ENCODE measurements at regions not wholly inside any gene's neighbourhood (a gene's known extent, or its start where the extent isn't known, plus 50 kb on each side); places are given as distances from the start of the nearest gene placed in this dataset.

DNA sequence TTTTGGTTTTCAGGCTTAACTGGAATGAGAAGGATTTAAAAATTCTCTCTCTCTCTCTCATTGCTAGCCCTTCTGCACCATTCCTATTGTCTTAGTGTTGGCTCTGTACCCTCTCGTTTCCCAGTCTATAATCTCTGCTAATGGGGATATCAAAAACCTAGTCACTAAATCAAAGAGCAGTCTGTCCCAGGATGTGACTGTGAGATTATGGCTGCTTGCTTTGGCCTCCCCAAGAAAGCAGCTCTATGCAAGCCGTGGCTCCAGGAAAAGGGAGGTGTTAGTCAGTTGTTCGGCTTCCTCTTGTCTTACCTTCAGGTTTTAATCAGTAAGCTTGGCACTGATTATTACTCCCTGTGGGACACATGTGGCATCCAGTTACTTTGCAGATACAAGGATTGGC is 468.8 kb downstream of the USP25 start:
- Histone ChIP-seq H3K4me3 (replicated peaks in 1 of 3) (no peak overlapping the region), H3K4me1 (peaks cover 0 to 4% of the 10 kb centered on the region in 2 donors), H3K27me3 (no peaks in the 10 kb centered on the region), H3K9me3 (no peaks in the 10 kb centered on the region), H3K36me3 (no peaks in the 10 kb centered on the region), H3K27ac (no peak overlapping the region)
- WGBS, 2 donors = 84 to 86% methylated on average over 3 of the region's 3 CpGs
- intact Hi-C loops (cut with DNase I) = loop anchor here (10.0 kb wide), 1 partner anchor 126 kb away; no protein-coding TSS in a partner anchor
- TF ChIP-seq, protein P1, sequence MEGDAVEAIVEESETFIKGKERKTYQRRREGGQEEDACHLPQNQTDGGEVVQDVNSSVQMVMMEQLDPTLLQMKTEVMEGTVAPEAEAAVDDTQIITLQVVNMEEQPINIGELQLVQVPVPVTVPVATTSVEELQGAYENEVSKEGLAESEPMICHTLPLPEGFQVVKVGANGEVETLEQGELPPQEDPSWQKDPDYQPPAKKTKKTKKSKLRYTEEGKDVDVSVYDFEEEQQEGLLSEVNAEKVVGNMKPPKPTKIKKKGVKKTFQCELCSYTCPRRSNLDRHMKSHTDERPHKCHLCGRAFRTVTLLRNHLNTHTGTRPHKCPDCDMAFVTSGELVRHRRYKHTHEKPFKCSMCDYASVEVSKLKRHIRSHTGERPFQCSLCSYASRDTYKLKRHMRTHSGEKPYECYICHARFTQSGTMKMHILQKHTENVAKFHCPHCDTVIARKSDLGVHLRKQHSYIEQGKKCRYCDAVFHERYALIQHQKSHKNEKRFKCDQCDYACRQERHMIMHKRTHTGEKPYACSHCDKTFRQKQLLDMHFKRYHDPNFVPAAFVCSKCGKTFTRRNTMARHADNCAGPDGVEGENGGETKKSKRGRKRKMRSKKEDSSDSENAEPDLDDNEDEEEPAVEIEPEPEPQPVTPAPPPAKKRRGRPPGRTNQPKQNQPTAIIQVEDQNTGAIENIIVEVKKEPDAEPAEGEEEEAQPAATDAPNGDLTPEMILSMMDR (IDR thresholded peaks at IDR 0.05) = no peak
- TF ChIP-seq POLR2A (IDR thresholded peaks at IDR 0.05) = no peak
- DNase-seq = no peak

DNA sequence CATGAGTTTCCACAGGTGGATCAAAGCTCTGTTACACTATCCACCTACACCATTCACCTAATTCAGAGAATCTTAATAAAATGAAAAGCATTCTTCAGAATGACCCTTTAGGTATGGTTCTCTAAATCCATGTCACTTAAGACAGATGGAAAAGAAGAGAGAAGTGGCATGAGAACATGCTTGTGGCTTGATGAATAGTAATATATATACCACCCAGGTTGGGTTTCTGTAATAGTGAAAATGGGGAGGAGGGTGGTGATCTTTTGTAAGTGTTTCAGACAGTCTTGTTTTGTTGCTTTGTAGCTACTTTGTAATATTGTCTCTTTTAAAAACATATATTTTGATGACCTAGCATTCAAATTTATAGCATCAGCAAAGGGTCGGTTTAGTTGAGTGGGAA is 469.8 kb downstream of the USP25 start:
- intact Hi-C loops (cut with DNase I) = loop anchor here (10.0 kb wide), 1 partner anchor 125 kb away; no protein-coding TSS in a partner anchor
- DNase-seq = no peak
- Histone ChIP-seq H3K27me3 (no peaks in the 10 kb centered on the region), H3K9me3 (no peaks in the 10 kb centered on the region), H3K4me1 (peaks cover 0 to 4% of the 10 kb centered on the region in 2 donors), H3K36me3 (no peaks in the 10 kb centered on the region), H3K4me3 (replicated peaks in 1 of 3) (no peak overlapping the region), H3K27ac (no peak overlapping the region)
- no peak for TF ChIP-seq POLR2A (IDR thresholded peaks at IDR 0.05)
- TF ChIP-seq, protein P1 (IDR thresholded peaks at IDR 0.05) = no peak
- 0 to 77% methylated on average over 1 of the region's 1 CpG for WGBS, 2 donors

DNA sequence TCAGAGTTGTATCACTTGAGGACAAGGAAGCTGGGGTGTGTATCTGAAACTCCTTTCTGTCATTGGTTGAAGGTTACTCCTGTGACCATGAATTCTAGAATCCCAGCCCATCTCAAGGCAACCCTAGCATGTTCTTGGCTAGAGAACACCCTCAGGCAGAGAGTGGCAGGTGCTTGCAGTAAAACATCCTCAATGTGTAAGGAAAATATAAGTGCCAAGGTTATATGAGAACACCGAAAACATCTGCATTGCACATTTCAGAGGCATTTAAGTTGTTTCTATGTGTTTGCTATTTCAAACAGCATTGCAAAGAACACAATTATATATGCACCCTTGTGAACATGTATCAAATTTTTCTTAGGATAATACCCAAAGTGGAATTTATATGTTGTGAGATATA is 471.9 kb downstream of the USP25 start:
- intact Hi-C loops (cut with DNase I) = no loop called here
- Histone ChIP-seq H3K27ac (no peak overlapping the region), H3K4me1 (peaks cover 0 to 4% of the 10 kb centered on the region in 2 donors), H3K27me3 (no peaks in the 10 kb centered on the region), H3K36me3 (no peaks in the 10 kb centered on the region), H3K4me3 (replicated peaks in 1 of 3) (no peak overlapping the region), H3K9me3 (no peaks in the 10 kb centered on the region)
- WGBS, 2 donors = 100% methylated on average over 1 of the region's 1 CpG
- TF ChIP-seq POLR2A (IDR thresholded peaks at IDR 0.05) = no peak
- TF ChIP-seq, protein P1 (IDR thresholded peaks at IDR 0.05) = no peak
- no peak for DNase-seq

DNA sequence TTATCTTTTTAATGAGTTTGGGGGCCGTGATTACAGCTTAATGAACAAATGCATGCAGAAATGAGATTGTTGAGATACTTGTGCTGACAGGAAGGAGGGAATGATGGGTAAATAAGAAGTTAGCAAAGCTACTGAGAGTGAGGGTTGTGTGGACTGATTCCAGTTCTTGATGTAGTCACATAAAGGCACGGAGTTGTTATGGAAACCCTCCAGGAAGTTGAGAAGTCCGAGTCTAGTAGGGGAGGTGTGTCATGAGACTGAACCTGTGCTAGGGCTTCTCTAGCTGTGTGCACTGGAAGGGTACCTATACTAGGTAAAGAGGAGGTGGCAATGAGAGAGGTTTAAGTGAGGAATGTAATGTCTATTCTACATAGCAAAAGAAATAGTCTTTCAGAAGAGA is 475.7 kb downstream of the USP25 start:
- TF ChIP-seq POLR2A (IDR thresholded peaks at IDR 0.05) = no peak
- TF ChIP-seq, protein P1 (IDR thresholded peaks at IDR 0.05) = no peak
- Histone ChIP-seq H3K4me3 (replicated peaks in 1 of 3) (no peak overlapping the region), H3K27ac (no peak overlapping the region), H3K36me3 (no peaks in the 10 kb centered on the region), H3K27me3 (no peaks in the 10 kb centered on the region), H3K4me1 (no peaks in the 10 kb centered on the region), H3K9me3 (no peaks in the 10 kb centered on the region)
- intact Hi-C loops (cut with DNase I) = no loop called here
- DNase-seq = no peak
- WGBS, 2 donors = 70 to 79% methylated on average over 3 of the region's 3 CpGs

DNA sequence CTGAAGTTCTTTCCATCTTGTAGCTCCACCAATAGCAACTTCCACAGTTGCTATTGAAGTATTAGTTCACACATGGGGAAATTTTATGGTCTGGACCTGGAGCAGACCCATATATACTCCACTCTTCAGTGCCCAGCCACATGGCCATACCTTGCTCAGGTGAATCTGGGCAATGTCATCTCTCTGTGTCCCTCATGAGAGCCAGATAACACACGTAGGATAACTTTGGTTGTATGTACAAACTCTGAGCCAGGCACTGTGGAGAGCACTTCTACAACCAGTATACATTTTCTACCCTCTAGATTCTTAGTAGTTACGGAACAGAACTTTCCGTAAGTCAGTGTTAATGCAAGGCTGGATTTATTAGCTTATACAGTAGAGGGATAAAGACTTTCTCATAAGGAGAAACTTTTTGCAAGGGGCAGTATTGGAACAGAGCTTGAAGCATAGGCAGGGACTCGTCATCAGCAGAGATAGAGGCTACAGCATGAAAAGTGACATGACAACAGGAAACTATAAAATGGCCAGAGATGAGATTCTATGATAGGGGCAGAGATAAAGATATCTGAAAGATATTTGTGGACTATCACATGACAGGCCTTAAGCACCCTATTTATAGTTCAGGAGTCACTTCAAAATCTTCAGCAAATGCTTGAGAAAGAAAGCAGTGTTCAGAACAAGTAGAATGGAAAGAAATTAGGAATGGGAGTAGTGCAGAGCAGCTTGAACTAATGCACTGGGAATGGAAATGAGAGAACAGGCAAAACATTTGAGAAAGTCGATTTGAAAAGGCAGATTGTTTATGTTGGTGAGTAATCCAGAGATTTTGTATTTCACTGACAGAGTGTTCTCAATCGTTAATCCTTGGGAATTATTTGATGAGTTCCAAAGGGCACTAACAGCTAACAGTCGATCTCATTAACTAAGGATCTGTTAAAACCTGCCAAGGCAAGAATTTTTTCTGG is 481.8 kb downstream of the USP25 start:
- TF ChIP-seq POLR2A (IDR thresholded peaks at IDR 0.05) = no peak
- TF ChIP-seq, protein P1 (IDR thresholded peaks at IDR 0.05) = no peak
- H3K4me3 ChIP-seq (replicated peaks in 1 of 3) = no peak overlapping the region
- no peaks in the 10 kb centered on the region for H3K9me3 ChIP-seq
- intact Hi-C loops (cut with DNase I) = no loop called here
- DNase-seq = no peak
- peaks cover 23 to 33% of the 10 kb centered on the region in 2 donors for H3K4me1 ChIP-seq
- 57 to 58% methylated on average over 7 of the region's 7 CpGs for WGBS, 2 donors
- H3K36me3 ChIP-seq = no peaks in the 10 kb centered on the region
- H3K27me3 ChIP-seq = no peaks in the 10 kb centered on the region
- peak overlapping the region; percentile 4 to 67 (median 41) for H3K27ac ChIP-seq
